OCI-LY1 (cell line): ENCODE measurements at regions not wholly inside any gene's neighbourhood (a gene's known extent, or its start where the extent isn't known, plus 50 kb on each side); places are given as distances from the start of the nearest gene placed in this dataset.

Experiments used
- H2AFZ ChIP-seq: fragments of 200-600 bp; sonication (generic), shearing (Covaris generic); 2 replicates; pipeline ENCODE4 v1.6.0; 2014; ENCODE audit warnings: antibody characterized with exemption, mild to moderate bottlenecking, low read length
- H3F3A ChIP-seq: fragments of 200-600 bp; sonication (generic), shearing (Covaris generic); 2 replicates; pipeline ENCODE4 v1.6.0; 2014; ENCODE audit warnings: mild to moderate bottlenecking, antibody characterized with exemption, low read length, moderate library complexity; ENCODE audit not compliant: insufficient read depth
- H3K27ac ChIP-seq: fragments of 200-600 bp; sonication (generic); 2 replicates; pipeline ENCODE4 v1.5.1; 2014; ENCODE audit warnings: low read length, mixed run types, mild to moderate bottlenecking, low read depth; ENCODE audit not compliant: poor library complexity, severe bottlenecking
- H3K27me3 ChIP-seq: fragments of 200-600 bp; sonication (generic); 2 replicates; pipeline ENCODE4 v1.6.0; 2014; ENCODE audit warnings: antibody characterized with exemption, mild to moderate bottlenecking, low read length, moderate library complexity; ENCODE audit not compliant: insufficient read depth
- H3K36me3 ChIP-seq: fragments of 200-600 bp; sonication (generic); 2 replicates; pipeline ENCODE4 v1.6.1; 2014; ENCODE audit warnings: mild to moderate bottlenecking, antibody characterized with exemption, low read length, moderate library complexity, mixed read lengths; ENCODE audit not compliant: insufficient read depth
- H3K4me1 ChIP-seq: fragments of 200-600 bp; sonication (generic); 2 replicates; pipeline ENCODE4 v1.5.1; 2014; ENCODE audit warnings: mild to moderate bottlenecking, low read length, moderate library complexity; ENCODE audit not compliant: insufficient read depth, severe bottlenecking
- H3K4me2 ChIP-seq: fragments of 200-600 bp; sonication (generic), shearing (Covaris generic); 2 replicates; pipeline ENCODE4 v1.6.1; 2014; ENCODE audit warnings: low read length
- H3K4me3 ChIP-seq: fragments of 200-600 bp; sonication (generic); 2 replicates; pipeline ENCODE4 v1.5.1; 2014; ENCODE audit warnings: low read length, low read depth, mild to moderate bottlenecking, mixed read lengths; ENCODE audit not compliant: poor library complexity, severe bottlenecking
- H3K79me2 ChIP-seq: fragments of 200-600 bp; shearing (Covaris generic); 2 replicates; pipeline ENCODE4 v1.6.1; 2016; ENCODE audit warnings: mixed run types, low read length, mixed read lengths; ENCODE audit not compliant: insufficient read depth
- H3K9ac ChIP-seq: fragments of 200-600 bp; sonication (generic), shearing (Covaris generic); 2 replicates; pipeline ENCODE4 v1.6.1; 2014; ENCODE audit warnings: mild to moderate bottlenecking, low read length, mixed read lengths
- H3K9me2 ChIP-seq: fragments of 200-600 bp; sonication (generic), shearing (Covaris generic); 2 replicates; pipeline ENCODE4 v1.6.1; 2014; ENCODE audit warnings: low read depth, mild to moderate bottlenecking, low read length, mixed read lengths
- H3K9me3 ChIP-seq: fragments of 200-600 bp; shearing (Covaris generic); 2 replicates; pipeline ENCODE4 v1.6.1; 2014; ENCODE audit warnings: low read length, mixed read lengths
- H4K20me1 ChIP-seq: fragments of 200-600 bp; sonication (generic), shearing (Covaris generic); 2 replicates; pipeline ENCODE4 v1.6.0; 2016; ENCODE audit warnings: mild to moderate bottlenecking, low read length; ENCODE audit not compliant: insufficient read depth
- EZH2 ChIP-seq: fragments of 200-600 bp; sonication (generic), shearing (Covaris generic); IDR thresholded peaks from 2 replicates; pipeline ENCODE4 v1.8.0; 2017; ENCODE audit warnings: borderline replicate concordance, mixed run types, mild to moderate bottlenecking, antibody characterized with exemption, low read length, moderate library complexity, mixed read lengths
- TF ChIP-seq, protein P1 (sequence below): fragments of 200-600 bp; sonication (generic), shearing (Covaris generic); IDR thresholded peaks from 2 replicates; pipeline ENCODE4 v1.5.1; 2017; ENCODE audit warnings: mild to moderate bottlenecking, antibody characterized with exemption, low read length, moderate library complexity, mixed read lengths

DNA sequence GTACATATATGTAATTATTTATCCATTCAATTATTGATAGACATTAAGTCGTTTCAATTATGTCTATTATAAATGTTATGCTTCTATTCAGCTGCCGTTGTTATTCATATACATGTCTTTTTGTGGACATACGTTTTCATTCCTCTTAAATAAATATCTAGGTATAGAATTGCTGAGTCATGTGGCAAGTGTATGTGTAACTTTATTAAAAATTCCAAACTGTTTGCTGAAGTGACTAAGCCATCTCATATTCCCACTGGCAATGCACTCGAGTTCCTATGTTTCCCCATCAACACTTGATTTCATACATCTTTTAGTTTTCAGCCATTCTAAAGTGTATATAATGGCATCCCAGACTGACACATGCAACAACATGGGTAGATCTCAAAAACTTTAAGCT is 739.7 kb upstream of the POU3F2 start:
- H3K4me1 ChIP-seq, result no peaks in the 10 kb centered on the region
- H3K9me3 ChIP-seq, result no peaks in the 10 kb centered on the region
- no peaks in the 10 kb centered on the region for H3K9me2 ChIP-seq
- no peaks in the 10 kb centered on the region for H4K20me1 ChIP-seq
- no peak overlapping the region for H3K9ac ChIP-seq
- no peaks in the 10 kb centered on the region for H3K36me3 ChIP-seq
- TF ChIP-seq, protein P1, sequence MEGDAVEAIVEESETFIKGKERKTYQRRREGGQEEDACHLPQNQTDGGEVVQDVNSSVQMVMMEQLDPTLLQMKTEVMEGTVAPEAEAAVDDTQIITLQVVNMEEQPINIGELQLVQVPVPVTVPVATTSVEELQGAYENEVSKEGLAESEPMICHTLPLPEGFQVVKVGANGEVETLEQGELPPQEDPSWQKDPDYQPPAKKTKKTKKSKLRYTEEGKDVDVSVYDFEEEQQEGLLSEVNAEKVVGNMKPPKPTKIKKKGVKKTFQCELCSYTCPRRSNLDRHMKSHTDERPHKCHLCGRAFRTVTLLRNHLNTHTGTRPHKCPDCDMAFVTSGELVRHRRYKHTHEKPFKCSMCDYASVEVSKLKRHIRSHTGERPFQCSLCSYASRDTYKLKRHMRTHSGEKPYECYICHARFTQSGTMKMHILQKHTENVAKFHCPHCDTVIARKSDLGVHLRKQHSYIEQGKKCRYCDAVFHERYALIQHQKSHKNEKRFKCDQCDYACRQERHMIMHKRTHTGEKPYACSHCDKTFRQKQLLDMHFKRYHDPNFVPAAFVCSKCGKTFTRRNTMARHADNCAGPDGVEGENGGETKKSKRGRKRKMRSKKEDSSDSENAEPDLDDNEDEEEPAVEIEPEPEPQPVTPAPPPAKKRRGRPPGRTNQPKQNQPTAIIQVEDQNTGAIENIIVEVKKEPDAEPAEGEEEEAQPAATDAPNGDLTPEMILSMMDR, result no peak
- TF ChIP-seq EZH2, result no peak
- no peaks in the 10 kb centered on the region for H3F3A ChIP-seq
- H3K27me3 ChIP-seq, result no peaks in the 10 kb centered on the region
- H3K4me3 ChIP-seq, result no peak overlapping the region
- no peak overlapping the region for H3K27ac ChIP-seq
- H3K4me2 ChIP-seq, result no peak overlapping the region
- no peak overlapping the region for H2AFZ ChIP-seq
- no peaks in the 10 kb centered on the region for H3K79me2 ChIP-seq

DNA sequence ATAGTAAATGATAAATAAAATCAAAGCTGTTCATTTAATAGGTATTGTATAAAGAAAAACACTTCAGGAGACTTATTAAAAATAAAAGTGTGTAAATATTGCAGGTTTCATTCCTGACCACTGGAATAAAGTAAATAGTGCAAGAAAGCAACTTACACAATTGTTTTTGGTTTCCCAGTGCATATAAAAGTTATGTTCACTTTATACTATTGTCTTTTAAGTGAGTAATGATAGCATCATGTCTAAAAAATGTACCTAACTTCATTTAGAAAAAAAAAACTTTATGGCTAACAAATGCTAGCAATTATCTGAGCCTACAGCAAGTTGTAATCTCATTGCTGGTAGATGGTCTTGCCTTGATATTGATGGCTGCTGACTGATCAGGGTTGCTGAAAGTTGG is 726.6 kb upstream of the POU3F2 start:
- TF ChIP-seq, protein P1, result no peak
- H3K9me3 ChIP-seq, result no peaks in the 10 kb centered on the region
- no peaks in the 10 kb centered on the region for H3K36me3 ChIP-seq

DNA sequence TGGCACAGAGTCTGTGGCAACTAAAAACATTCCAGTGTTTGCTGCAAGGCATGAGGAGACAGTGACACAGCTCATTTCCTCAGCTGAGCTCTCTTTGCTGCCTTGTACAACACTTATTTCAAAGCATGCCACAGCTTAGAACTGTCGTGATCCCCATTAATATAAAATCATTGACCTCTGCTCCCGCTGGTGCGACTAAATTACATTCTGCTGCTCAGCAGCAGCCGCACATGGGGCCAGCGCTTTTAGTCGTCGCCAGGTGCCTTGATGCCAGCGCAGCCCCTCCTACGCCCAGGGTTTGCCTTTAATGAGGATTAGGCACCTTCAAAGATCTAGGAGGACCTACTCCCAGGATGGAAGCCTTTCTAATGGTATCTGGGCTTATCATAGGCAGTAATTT is 717.9 kb upstream of the POU3F2 start:
- Histone ChIP-seq H3K27me3 (no peaks in the 10 kb centered on the region), H3K9ac (no peak overlapping the region), H3F3A (no peaks in the 10 kb centered on the region), H3K9me3 (no peaks in the 10 kb centered on the region), H3K9me2 (no peaks in the 10 kb centered on the region), H3K27ac (no peak overlapping the region), H4K20me1 (no peaks in the 10 kb centered on the region), H3K4me3 (no peak overlapping the region), H3K36me3 (no peaks in the 10 kb centered on the region), H3K4me1 (no peaks in the 10 kb centered on the region), H3K79me2 (no peaks in the 10 kb centered on the region), H2AFZ (no peak overlapping the region), H3K4me2 (no peak overlapping the region)
- TF ChIP-seq, protein P1, result no peak

More for the DNA sequence above, 726.6 kb upstream of the POU3F2 start:
- Histone ChIP-seq H3K4me3 (no peak overlapping the region), H3F3A (no peaks in the 10 kb centered on the region), H3K27me3 (no peaks in the 10 kb centered on the region), H3K9ac (no peak overlapping the region), H3K4me1 (no peaks in the 10 kb centered on the region), H3K9me2 (no peaks in the 10 kb centered on the region), H3K27ac (no peak overlapping the region), H2AFZ (no peak overlapping the region), H3K79me2 (no peaks in the 10 kb centered on the region), H3K4me2 (no peak overlapping the region), H4K20me1 (no peaks in the 10 kb centered on the region)
